H9 (cell line): ENCODE measurements at regions not wholly inside any gene's neighbourhood (a gene's known extent, or its start where the extent isn't known, plus 50 kb on each side); places are given as distances from the start of the nearest gene placed in this dataset.
"Not testable (repeated sequence)": the region's sequence is repeated elsewhere in the genome, so short reads cannot be mapped to it uniquely, and the experiment has no call there.

Source experiments
- DNase-seq: peaks from one replicate; pipeline ENCODE4 v3.0.0-alpha.2; 2017
- H2AFZ ChIP-seq: one replicate; pipeline ENCODE4 v1.6.1; 2013; ENCODE audit warnings: mild to moderate bottlenecking, low read length, control low read depth, moderate library complexity
- H2AK5ac ChIP-seq: 2 replicates; pipeline ENCODE4 v1.6.1; 2013; ENCODE audit warnings: low read length, control low read depth, mixed read lengths; ENCODE audit not compliant: insufficient read length
- H2BK120ac ChIP-seq: one replicate; pipeline ENCODE4 v1.6.1; 2013; ENCODE audit warnings: low read depth, mild to moderate bottlenecking, low read length, control low read depth, inconsistent platforms; ENCODE audit not compliant: poor library complexity, severe bottlenecking
- H2BK12ac ChIP-seq: 2 replicates; pipeline ENCODE4 v1.6.1; 2013; ENCODE audit warnings: low read length, control low read depth, mixed read lengths, low read depth; ENCODE audit not compliant: insufficient read length
- H2BK15ac ChIP-seq: 2 replicates; pipeline ENCODE4 v1.6.1; 2013; ENCODE audit warnings: low read depth, low read length, control low read depth
- H2BK20ac ChIP-seq: one replicate; pipeline ENCODE4 v1.6.1; 2013; ENCODE audit warnings: low read depth, mild to moderate bottlenecking, low read length, control low read depth, inconsistent platforms; ENCODE audit not compliant: poor library complexity, severe bottlenecking
- H2BK5ac ChIP-seq: 2 replicates; pipeline ENCODE4 v1.6.1; 2013; ENCODE audit warnings: low read length, control low read depth, mixed read lengths; ENCODE audit not compliant: insufficient read length
- H3K14ac ChIP-seq: 2 replicates; pipeline ENCODE4 v1.6.1; 2013; ENCODE audit warnings: low read length, control low read depth; ENCODE audit not compliant: insufficient read depth
- H3K18ac ChIP-seq: 2 replicates; pipeline ENCODE4 v1.6.1; 2013; ENCODE audit warnings: low read depth, mild to moderate bottlenecking, mixed read lengths, low read length, control low read depth; ENCODE audit not compliant: insufficient read length
- H3K23ac ChIP-seq: 2 replicates; pipeline ENCODE4 v1.6.1; 2013; ENCODE audit warnings: low read length, control low read depth, mixed read lengths, low read depth; ENCODE audit not compliant: insufficient read length
- H3K23me2 ChIP-seq: 2 replicates; pipeline ENCODE4 v1.6.1; 2013; ENCODE audit warnings: low read depth, mild to moderate bottlenecking, mixed read lengths, low read length, control low read depth; ENCODE audit not compliant: insufficient read length, poor library complexity, severe bottlenecking
- H3K27ac ChIP-seq: 2 replicates; pipeline ENCODE4 v1.5.1; 2013; ENCODE audit warnings: low read length, control low read depth, mixed read lengths, low read depth; ENCODE audit not compliant: insufficient read length
- H3K27me3 ChIP-seq: 2 replicates; pipeline ENCODE4 v1.6.1; 2013; ENCODE audit warnings: low read length, control low read depth, inconsistent platforms; ENCODE audit not compliant: insufficient read depth
- H3K4ac ChIP-seq: 2 replicates; pipeline ENCODE4 v1.6.1; 2013; ENCODE audit warnings: low read depth, mild to moderate bottlenecking, control low read depth, inconsistent platforms, low read length, moderate library complexity
- H3K4me1 ChIP-seq: 2 replicates; pipeline ENCODE4 v1.6.1; 2013; ENCODE audit warnings: low read length, control low read depth, inconsistent platforms; ENCODE audit not compliant: insufficient read depth
- H3K4me2 ChIP-seq: 2 replicates; pipeline ENCODE4 v1.6.1; 2013; ENCODE audit warnings: low read length, control low read depth, mixed read lengths; ENCODE audit not compliant: insufficient read length, insufficient read depth
- H3K56ac ChIP-seq: 2 replicates; pipeline ENCODE4 v1.6.1; 2013; ENCODE audit warnings: low read depth, mild to moderate bottlenecking, mixed read lengths, low read length, control low read depth; ENCODE audit not compliant: insufficient read length
- H3K79me1 ChIP-seq: 2 replicates; pipeline ENCODE4 v1.6.1; 2013; ENCODE audit warnings: low read depth, mild to moderate bottlenecking, moderate library complexity, low read length, control low read depth, inconsistent platforms; ENCODE audit not compliant: insufficient read depth, poor library complexity, severe bottlenecking
- H3K79me2 ChIP-seq: 2 replicates; pipeline ENCODE4 v1.6.1; 2013; ENCODE audit warnings: low read length, control low read depth, inconsistent platforms; ENCODE audit not compliant: insufficient read depth
- H3K9ac ChIP-seq: 2 replicates; pipeline ENCODE4 v1.6.1; 2013; ENCODE audit warnings: low read length, control low read depth, mixed read lengths; ENCODE audit not compliant: insufficient read length; ENCODE audit errors: extremely low read depth
- H3K9me3 ChIP-seq: one replicate; pipeline ENCODE4 v1.6.1; 2013; ENCODE audit warnings: low read depth, low read length, inconsistent platforms; ENCODE audit not compliant: control insufficient read depth
- H3T11ph ChIP-seq: one replicate; pipeline ENCODE4 v1.6.1; 2013; ENCODE audit warnings: mild to moderate bottlenecking, low read length, control low read depth, inconsistent platforms
- H4K20me1 ChIP-seq: one replicate; pipeline ENCODE4 v1.6.1; 2013; ENCODE audit not compliant: control insufficient read depth, insufficient read length, insufficient read depth
- H4K5ac ChIP-seq: 2 replicates; pipeline ENCODE4 v1.6.1; 2013; ENCODE audit warnings: low read depth, mild to moderate bottlenecking, mixed read lengths, low read length, control low read depth; ENCODE audit not compliant: insufficient read length
- H4K8ac ChIP-seq: replicated peaks from 2 replicates; pipeline ENCODE4 v1.6.1; 2013; ENCODE audit warnings: low read length, control low read depth, mixed read lengths, low read depth; ENCODE audit not compliant: insufficient read length
- H4K91ac ChIP-seq: 2 replicates; pipeline ENCODE4 v1.6.1; 2013; ENCODE audit warnings: low read depth, mild to moderate bottlenecking, moderate library complexity, mixed read lengths, low read length, control low read depth; ENCODE audit not compliant: insufficient read length
- H3K27ac Mint-ChIP-seq, 3 experiments: 2 replicates in 2 of 3; 3 replicates in 1 of 3; pipeline ENCODE4 v1.8.0; 2020 to 2021; ENCODE audit warnings: mixed read lengths in 3 of 3, mild to moderate bottlenecking in 1 of 3, moderate library complexity in 1 of 3
- H3K27me3 Mint-ChIP-seq: 2 replicates; pipeline ENCODE4 v1.8.0; 2021; ENCODE audit warnings: low read depth, mild to moderate bottlenecking, moderate library complexity, mixed read lengths
- H3K36me3 Mint-ChIP-seq, 3 experiments: 2 replicates in 2 of 3; 3 replicates in 1 of 3; pipeline ENCODE4 v1.8.0; 2020 to 2021; ENCODE audit warnings: low read depth in 3 of 3, mixed read lengths in 3 of 3; ENCODE audit not compliant: insufficient read depth in 1 of 3
- H3K4me1 Mint-ChIP-seq, 2 experiments: 2 replicates each; pipeline ENCODE4 v1.8.0; 2020; ENCODE audit warnings: mixed read lengths in 2 of 2
- H3K4me3 Mint-ChIP-seq, 2 experiments: 2 replicates in 1 of 2; 3 replicates in 1 of 2; pipeline ENCODE4 v1.8.0; 2020 to 2021; ENCODE audit warnings: mild to moderate bottlenecking in 2 of 2, mixed read lengths in 2 of 2, moderate library complexity in 1 of 2
- H3K9me3 Mint-ChIP-seq, 2 experiments: 2 replicates in 1 of 2; 3 replicates in 1 of 2; pipeline ENCODE4 v1.8.0; 2020; ENCODE audit warnings: mild to moderate bottlenecking in 2 of 2, mixed read lengths in 2 of 2, moderate library complexity in 1 of 2
- WGBS: extraction: QIAGEN DNeasy Blood & Tissue Kit; methylation state at CpG from one replicate; pipeline ENCODE4 v1.1.7; 2013; ENCODE audit warnings: missing lambda C conversion rate, low lambda C conversion rate, mixed read lengths; ENCODE audit not compliant: insufficient read length; ENCODE audit errors: extremely low coverage; 5-methylcytosine and 5-hydroxymethylcytosine counted together
- TF ChIP-seq, protein P1 (sequence below): fragments of 200-600 bp; sonication (generic); conservative IDR thresholded peaks from 3 replicates; pipeline ENCODE4 v1.8.0; 2021; ENCODE audit warnings: antibody characterized with exemption, mild to moderate bottlenecking

DNA sequence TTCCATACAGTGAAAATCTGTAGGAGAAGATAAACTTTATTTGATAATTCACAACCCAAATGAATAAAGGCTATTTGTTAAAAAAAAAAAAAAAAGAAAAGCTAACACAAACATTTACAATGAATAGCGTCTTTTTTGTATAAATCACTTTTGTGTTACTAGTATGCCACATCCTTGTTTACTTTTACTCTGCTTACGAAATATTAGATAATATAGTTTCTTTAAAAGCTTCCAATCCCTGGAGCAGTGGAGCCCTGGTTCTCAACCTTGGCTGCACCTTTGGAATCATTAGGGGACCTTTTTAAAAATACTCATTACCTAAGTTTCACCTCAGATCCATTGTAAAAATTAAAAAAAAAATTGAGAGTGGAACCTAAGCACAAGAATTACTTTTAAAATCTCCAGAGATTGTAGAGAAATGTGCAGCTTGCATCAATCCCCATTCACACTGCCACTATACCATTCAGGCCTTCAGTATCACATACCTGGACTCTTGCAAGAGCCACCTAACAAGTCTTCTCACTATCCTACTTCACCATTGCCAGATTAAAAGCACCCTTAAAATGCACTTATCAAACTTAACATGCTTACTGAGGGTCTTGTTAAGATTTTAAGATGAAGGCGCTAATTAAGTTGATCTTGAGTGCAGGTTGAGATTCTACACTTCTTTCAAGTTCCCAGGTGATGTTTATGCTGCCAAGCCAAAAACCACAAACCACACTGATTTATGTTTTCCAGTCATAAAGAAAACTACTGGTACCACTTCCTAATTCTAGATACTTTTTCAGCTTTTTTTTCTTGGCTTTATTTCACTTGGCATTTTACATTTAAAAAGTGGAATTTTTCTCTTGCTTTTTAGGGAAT is 59.7 kb upstream of the ZC3H15 start:
- no peaks in the 10 kb centered on the region for H3K79me1 ChIP-seq
- no peaks in the 10 kb centered on the region for H3K9me3 Mint-ChIP-seq
- no peaks in the 10 kb centered on the region for H3K27me3 Mint-ChIP-seq
- H4K20me1 ChIP-seq = no peaks in the 10 kb centered on the region
- no peaks in the 10 kb centered on the region for H3K27me3 ChIP-seq
- H2BK5ac ChIP-seq = no peak overlapping the region
- H3K56ac ChIP-seq = no peak overlapping the region
- no peak overlapping the region for H2BK12ac ChIP-seq
- H3T11ph ChIP-seq = no peak overlapping the region
- no peak overlapping the region for H2BK120ac ChIP-seq
- WGBS = no CpG with 5 or more reads among the region's 3 CpGs
- H3K9me3 ChIP-seq = no peaks in the 10 kb centered on the region
- no peaks in the 10 kb centered on the region for H3K79me2 ChIP-seq
- no peak overlapping the region for H3K27ac Mint-ChIP-seq
- H3K14ac ChIP-seq = no peak overlapping the region
- H3K27ac ChIP-seq = no peak overlapping the region
- H3K4me1 Mint-ChIP-seq = peaks cover 5 to 9% of the 10 kb centered on the region in 2 experiments
- TF ChIP-seq, protein P1, sequence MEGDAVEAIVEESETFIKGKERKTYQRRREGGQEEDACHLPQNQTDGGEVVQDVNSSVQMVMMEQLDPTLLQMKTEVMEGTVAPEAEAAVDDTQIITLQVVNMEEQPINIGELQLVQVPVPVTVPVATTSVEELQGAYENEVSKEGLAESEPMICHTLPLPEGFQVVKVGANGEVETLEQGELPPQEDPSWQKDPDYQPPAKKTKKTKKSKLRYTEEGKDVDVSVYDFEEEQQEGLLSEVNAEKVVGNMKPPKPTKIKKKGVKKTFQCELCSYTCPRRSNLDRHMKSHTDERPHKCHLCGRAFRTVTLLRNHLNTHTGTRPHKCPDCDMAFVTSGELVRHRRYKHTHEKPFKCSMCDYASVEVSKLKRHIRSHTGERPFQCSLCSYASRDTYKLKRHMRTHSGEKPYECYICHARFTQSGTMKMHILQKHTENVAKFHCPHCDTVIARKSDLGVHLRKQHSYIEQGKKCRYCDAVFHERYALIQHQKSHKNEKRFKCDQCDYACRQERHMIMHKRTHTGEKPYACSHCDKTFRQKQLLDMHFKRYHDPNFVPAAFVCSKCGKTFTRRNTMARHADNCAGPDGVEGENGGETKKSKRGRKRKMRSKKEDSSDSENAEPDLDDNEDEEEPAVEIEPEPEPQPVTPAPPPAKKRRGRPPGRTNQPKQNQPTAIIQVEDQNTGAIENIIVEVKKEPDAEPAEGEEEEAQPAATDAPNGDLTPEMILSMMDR = no peak
- no peak overlapping the region for H4K8ac ChIP-seq
- no peak overlapping the region for H2BK15ac ChIP-seq
- H3K4ac ChIP-seq = no peak overlapping the region
- no peak for DNase-seq
- H3K36me3 Mint-ChIP-seq = no peaks in the 10 kb centered on the region
- H4K91ac ChIP-seq = no peak overlapping the region
- H2BK20ac ChIP-seq = no peak overlapping the region
- no peak overlapping the region for H3K4me3 Mint-ChIP-seq
- H4K5ac ChIP-seq = no peak overlapping the region
- no peak overlapping the region for H3K4me2 ChIP-seq
- H3K18ac ChIP-seq = no peak overlapping the region
- H3K4me1 ChIP-seq = no peaks in the 10 kb centered on the region
- H3K23me2 ChIP-seq = no peaks in the 10 kb centered on the region
- H2AK5ac ChIP-seq = no peak overlapping the region
- H3K23ac ChIP-seq = no peak overlapping the region
- no peak overlapping the region for H3K9ac ChIP-seq
- H2AFZ ChIP-seq = no peak overlapping the region

- H3K4ac ChIP-seq, H3K23ac ChIP-seq, H3K4me1 Mint-ChIP-seq, H3K9me3 Mint-ChIP-seq, H3K56ac ChIP-seq, H3K36me3 Mint-ChIP-seq, H4K5ac ChIP-seq, H2AFZ ChIP-seq, H3K79me1 ChIP-seq, H3K27me3 ChIP-seq, H3K9me3 ChIP-seq, H3K18ac ChIP-seq, H2BK12ac ChIP-seq, H3T11ph ChIP-seq, H3K27ac ChIP-seq, H2AK5ac ChIP-seq, H3K23me2 ChIP-seq, H3K14ac ChIP-seq, H2BK120ac ChIP-seq, H3K4me2 ChIP-seq, H3K27ac Mint-ChIP-seq, H4K8ac ChIP-seq, H2BK5ac ChIP-seq, H3K4me1 ChIP-seq, H4K20me1 ChIP-seq, H3K27me3 Mint-ChIP-seq, H4K91ac ChIP-seq, H3K4me3 Mint-ChIP-seq, H2BK15ac ChIP-seq, H3K79me2 ChIP-seq, H3K9ac ChIP-seq, H2BK20ac ChIP-seq, DNase-seq: not testable (repeated sequence)
- no CpG with 5 or more reads among the region's 3 CpGs for WGBS
These were observed 59.1 kb upstream of the ZC3H15 start for GRCh38 chr2:186427017-186427350.
